ENCODE measurements at regions not wholly inside any gene's neighbourhood (a gene's known extent, or its start where the extent isn't known, plus 50 kb on each side); places are given as distances from the start of the nearest gene placed in this dataset.

- Histone ChIP-seq H3K27me3 (ENCODE audit: control insufficient read depth, insufficient read depth, low read length) (no peaks in the 10 kb centered on the region), H3K27ac (ENCODE audit: low read length) (no peak overlapping the region), H3K9me3 (ENCODE audit: control insufficient read depth, insufficient read depth, low read length) (no peaks in the 10 kb centered on the region), H3K4me1 (ENCODE audit: control insufficient read depth, insufficient read depth, low read length) (no peaks in the 10 kb centered on the region), H3K4me3 (ENCODE audit: low read length) (no peak overlapping the region), H3K36me3 (ENCODE audit: control insufficient read depth, insufficient read depth, low read length) (no peaks in the 10 kb centered on the region)
- WGBS (ENCODE audit: insufficient coverage, insufficient read length), result no CpG with 5 or more reads among the region's 1 CpG
- no peak for DNase-seq (ENCODE audit: low read depth, low spot score)
Measured at GRCh38 chrX:13911586-13911985, 94.7 kb upstream of the GPM6B start.

GRCh38 chrX:13906093-13906492 lies 89.2 kb upstream of the GPM6B start:
- no CpG with 5 or more reads among the region's 1 CpG for WGBS (ENCODE audit: insufficient coverage, insufficient read length)
- Histone ChIP-seq H3K27me3 (ENCODE audit: control insufficient read depth, insufficient read depth, low read length) (no peaks in the 10 kb centered on the region), H3K36me3 (ENCODE audit: control insufficient read depth, insufficient read depth, low read length) (no peaks in the 10 kb centered on the region)

DNA sequence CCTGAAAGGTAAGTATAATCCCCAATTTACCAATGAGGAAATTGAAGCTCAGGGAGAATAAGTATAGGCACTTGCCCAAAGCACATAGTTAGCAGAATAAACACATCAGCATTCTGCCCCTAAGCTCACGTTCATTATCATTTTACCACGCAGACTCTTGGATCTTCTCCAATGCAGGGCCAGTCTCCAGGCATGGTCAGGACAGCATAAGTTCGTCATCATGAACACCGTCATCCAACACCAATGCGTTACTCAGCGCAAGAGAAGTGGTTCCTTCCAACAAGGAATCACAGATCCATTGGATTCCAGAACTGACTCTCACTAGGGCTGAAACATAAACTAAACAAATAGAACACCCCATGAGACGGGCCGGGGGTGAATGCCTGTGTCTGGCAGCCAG lies 86.5 kb upstream of the GPM6B start:
- Histone ChIP-seq H3K27ac (ENCODE audit: low read length) (no peak overlapping the region), H3K36me3 (ENCODE audit: control insufficient read depth, insufficient read depth, low read length) (no peaks in the 10 kb centered on the region), H3K4me3 (ENCODE audit: low read length) (no peak overlapping the region), H3K9me3 (ENCODE audit: control insufficient read depth, insufficient read depth, low read length) (no peaks in the 10 kb centered on the region), H3K27me3 (ENCODE audit: control insufficient read depth, insufficient read depth, low read length) (no peaks in the 10 kb centered on the region), H3K4me1 (ENCODE audit: control insufficient read depth, insufficient read depth, low read length) (no peaks in the 10 kb centered on the region; the same call in 1 of the 2 replicates)
- no peak for DNase-seq (ENCODE audit: low read depth, low spot score)
- no CpG with 5 or more reads among the region's 8 CpGs for WGBS (ENCODE audit: insufficient coverage, insufficient read length)

More at GRCh38 chrX:13906093-13906492, 89.2 kb upstream of the GPM6B start:
- Histone ChIP-seq H3K9me3 (ENCODE audit: control insufficient read depth, insufficient read depth, low read length) (no peaks in the 10 kb centered on the region), H3K4me1 (ENCODE audit: control insufficient read depth, insufficient read depth, low read length) (no peaks in the 10 kb centered on the region; the same call in 1 of the 2 replicates), H3K27ac (ENCODE audit: low read length) (no peak overlapping the region), H3K4me3 (ENCODE audit: low read length) (no peak overlapping the region)
- no peak for DNase-seq (ENCODE audit: low read depth, low spot score)

- Histone ChIP-seq H3K4me1 (ENCODE audit: control insufficient read depth, insufficient read depth, low read length) (no peaks in the 10 kb centered on the region; the same call in 1 of the 2 replicates), H3K27ac (ENCODE audit: low read length) (no peak overlapping the region), H3K9me3 (ENCODE audit: control insufficient read depth, insufficient read depth, low read length) (no peaks in the 10 kb centered on the region), H3K4me3 (ENCODE audit: low read length) (no peak overlapping the region), H3K27me3 (ENCODE audit: control insufficient read depth, insufficient read depth, low read length) (no peaks in the 10 kb centered on the region), H3K36me3 (ENCODE audit: control insufficient read depth, insufficient read depth, low read length) (no peaks in the 10 kb centered on the region)
- DNase-seq (ENCODE audit: low read depth, low spot score), result no peak
- no CpG with 5 or more reads among the region's 3 CpGs for WGBS (ENCODE audit: insufficient coverage, insufficient read length)
Measured at GRCh38 chrX:13902406-13902805, 85.5 kb upstream of the GPM6B start.

- Histone ChIP-seq H3K27ac (ENCODE audit: low read length) (no peak overlapping the region), H3K27me3 (ENCODE audit: control insufficient read depth, insufficient read depth, low read length) (no peaks in the 10 kb centered on the region), H3K36me3 (ENCODE audit: control insufficient read depth, insufficient read depth, low read length) (no peaks in the 10 kb centered on the region), H3K4me3 (ENCODE audit: low read length) (no peak overlapping the region), H3K9me3 (ENCODE audit: control insufficient read depth, insufficient read depth, low read length) (no peaks in the 10 kb centered on the region), H3K4me1 (ENCODE audit: control insufficient read depth, insufficient read depth, low read length) (no peaks in the 10 kb centered on the region; the same call in 1 of the 2 replicates)
- DNase-seq (ENCODE audit: low read depth, low spot score), result no peak
- WGBS (ENCODE audit: insufficient coverage, insufficient read length), result no CpG with 5 or more reads among the region's 2 CpGs
Measured at GRCh38 chrX:13901354-13901753, 84.5 kb upstream of the GPM6B start.

DNA sequence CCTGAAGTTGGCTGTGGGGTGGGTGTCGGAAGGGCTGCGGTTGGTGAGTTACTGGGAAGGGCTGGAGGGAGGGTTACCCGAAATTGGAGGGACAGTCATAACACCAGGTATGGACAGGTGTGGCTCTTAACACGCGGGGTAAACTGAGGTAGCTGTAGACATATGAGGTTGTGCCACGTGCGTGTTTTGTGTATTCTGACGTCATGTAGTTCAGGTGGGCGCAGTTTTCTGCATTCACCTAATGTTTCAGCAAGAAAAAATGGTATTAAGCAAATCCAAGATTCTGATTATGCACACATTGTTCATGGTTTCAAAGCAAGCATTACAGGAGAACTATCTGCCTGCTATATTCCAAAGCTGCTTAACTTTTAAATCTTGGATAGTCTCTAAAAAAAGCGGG lies 83.5 kb upstream of the GPM6B start:
- no CpG with 5 or more reads among the region's 10 CpGs for WGBS (ENCODE audit: insufficient coverage, insufficient read length)
- Histone ChIP-seq H3K27me3 (ENCODE audit: control insufficient read depth, insufficient read depth, low read length) (no peaks in the 10 kb centered on the region), H3K36me3 (ENCODE audit: control insufficient read depth, insufficient read depth, low read length) (no peaks in the 10 kb centered on the region), H3K27ac (ENCODE audit: low read length) (no peak overlapping the region), H3K9me3 (ENCODE audit: control insufficient read depth, insufficient read depth, low read length) (no peaks in the 10 kb centered on the region), H3K4me3 (ENCODE audit: low read length) (no peak overlapping the region), H3K4me1 (ENCODE audit: control insufficient read depth, insufficient read depth, low read length) (no peaks in the 10 kb centered on the region; the same call in 1 of the 2 replicates)
- DNase-seq (ENCODE audit: low read depth, low spot score), result no peak

DNA sequence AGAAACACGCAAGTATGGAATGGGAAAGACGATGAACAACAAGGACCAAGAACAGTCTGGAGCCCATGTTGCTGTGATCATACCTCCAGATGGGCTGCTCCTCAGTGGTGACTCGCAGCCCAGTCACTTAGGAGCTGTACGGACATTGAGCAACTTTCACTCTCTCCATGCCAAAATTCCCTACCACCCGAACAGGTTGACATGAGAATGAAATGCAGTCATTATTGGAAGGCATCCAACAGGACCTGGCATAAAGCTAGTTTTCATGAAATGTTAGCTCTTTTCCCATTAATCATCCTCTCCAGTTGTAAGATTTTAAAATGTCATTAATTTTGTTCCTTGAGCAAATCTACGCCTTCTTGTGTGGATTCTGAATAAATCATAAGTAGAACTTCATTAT lies 82.7 kb upstream of the GPM6B start:
- Histone ChIP-seq H3K4me3 (ENCODE audit: low read length) (no peak overlapping the region), H3K36me3 (ENCODE audit: control insufficient read depth, insufficient read depth, low read length) (no peaks in the 10 kb centered on the region), H3K9me3 (ENCODE audit: control insufficient read depth, insufficient read depth, low read length) (no peaks in the 10 kb centered on the region), H3K4me1 (ENCODE audit: control insufficient read depth, insufficient read depth, low read length) (no peaks in the 10 kb centered on the region; the same call in 1 of the 2 replicates), H3K27me3 (ENCODE audit: control insufficient read depth, insufficient read depth, low read length) (no peaks in the 10 kb centered on the region), H3K27ac (ENCODE audit: low read length) (no peak overlapping the region)
- WGBS (ENCODE audit: insufficient coverage, insufficient read length), result no CpG with 5 or more reads among the region's 6 CpGs
- DNase-seq (ENCODE audit: low read depth, low spot score), result no peak

- H3K9me3 ChIP-seq (ENCODE audit: control insufficient read depth, insufficient read depth, low read length), result no peaks in the 10 kb centered on the region
- no peaks in the 10 kb centered on the region for H3K27me3 ChIP-seq (ENCODE audit: control insufficient read depth, insufficient read depth, low read length)
- H3K4me3 ChIP-seq (ENCODE audit: low read length), result no peak overlapping the region
- no CpG with 5 or more reads among the region's 4 CpGs for WGBS (ENCODE audit: insufficient coverage, insufficient read length)
- peaks cover 2% of the 10 kb centered on the region; the same call in 1 of the 2 replicates for H3K4me1 ChIP-seq (ENCODE audit: control insufficient read depth, insufficient read depth, low read length)
- no peak overlapping the region for H3K27ac ChIP-seq (ENCODE audit: low read length)
- no peaks in the 10 kb centered on the region for H3K36me3 ChIP-seq (ENCODE audit: control insufficient read depth, insufficient read depth, low read length)
- no peak for DNase-seq (ENCODE audit: low read depth, low spot score)
Measured at GRCh38 chrX:13898603-13899002, 81.7 kb upstream of the GPM6B start.

DNA sequence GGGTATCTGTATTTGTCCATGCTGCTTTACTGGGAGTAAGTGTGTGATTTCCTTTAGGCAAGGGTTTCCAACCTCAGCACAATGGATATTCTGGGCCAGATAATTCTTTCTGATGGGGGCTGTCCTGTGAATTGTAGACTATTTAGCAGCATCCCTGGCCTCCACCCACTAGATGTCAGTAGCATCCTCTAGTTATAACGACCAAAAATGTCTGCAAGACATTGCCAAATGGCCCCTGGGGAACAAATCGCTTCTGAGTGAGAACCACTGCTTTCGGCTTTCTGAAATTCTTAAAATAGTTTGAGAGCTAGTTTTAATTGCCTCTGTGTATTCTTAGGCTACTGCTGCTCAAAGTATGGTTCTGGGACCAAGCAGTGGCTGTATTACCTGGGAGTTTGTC lies 81.2 kb upstream of the GPM6B start:
- no CpG with 5 or more reads among the region's 3 CpGs for WGBS (ENCODE audit: insufficient coverage, insufficient read length)
- no peak overlapping the region for H3K27ac ChIP-seq (ENCODE audit: low read length)
- DNase-seq (ENCODE audit: low read depth, low spot score), result no peak

GRCh38 chrX:13897566-13897965 lies 80.7 kb upstream of the GPM6B start:
- WGBS (ENCODE audit: insufficient coverage, insufficient read length), result no CpG with 5 or more reads among the region's 4 CpGs
- DNase-seq (ENCODE audit: low read depth, low spot score), result no peak
- Histone ChIP-seq H3K27ac (ENCODE audit: low read length) (no peak overlapping the region), H3K27me3 (ENCODE audit: control insufficient read depth, insufficient read depth, low read length) (no peaks in the 10 kb centered on the region), H3K36me3 (ENCODE audit: control insufficient read depth, insufficient read depth, low read length) (no peaks in the 10 kb centered on the region), H3K9me3 (ENCODE audit: control insufficient read depth, insufficient read depth, low read length) (no peaks in the 10 kb centered on the region), H3K4me3 (ENCODE audit: low read length) (no peak overlapping the region), H3K4me1 (ENCODE audit: control insufficient read depth, insufficient read depth, low read length) (peaks cover 2% of the 10 kb centered on the region; the same call in 1 of the 2 replicates)

More for the DNA sequence above, 81.2 kb upstream of the GPM6B start:
- H3K27me3 ChIP-seq (ENCODE audit: control insufficient read depth, insufficient read depth, low read length), result no peaks in the 10 kb centered on the region
- no peak overlapping the region for H3K4me3 ChIP-seq (ENCODE audit: low read length)
- peaks cover 2% of the 10 kb centered on the region; the same call in 1 of the 2 replicates for H3K4me1 ChIP-seq (ENCODE audit: control insufficient read depth, insufficient read depth, low read length)
- H3K36me3 ChIP-seq (ENCODE audit: control insufficient read depth, insufficient read depth, low read length), result no peaks in the 10 kb centered on the region
- H3K9me3 ChIP-seq (ENCODE audit: control insufficient read depth, insufficient read depth, low read length), result no peaks in the 10 kb centered on the region

DNA sequence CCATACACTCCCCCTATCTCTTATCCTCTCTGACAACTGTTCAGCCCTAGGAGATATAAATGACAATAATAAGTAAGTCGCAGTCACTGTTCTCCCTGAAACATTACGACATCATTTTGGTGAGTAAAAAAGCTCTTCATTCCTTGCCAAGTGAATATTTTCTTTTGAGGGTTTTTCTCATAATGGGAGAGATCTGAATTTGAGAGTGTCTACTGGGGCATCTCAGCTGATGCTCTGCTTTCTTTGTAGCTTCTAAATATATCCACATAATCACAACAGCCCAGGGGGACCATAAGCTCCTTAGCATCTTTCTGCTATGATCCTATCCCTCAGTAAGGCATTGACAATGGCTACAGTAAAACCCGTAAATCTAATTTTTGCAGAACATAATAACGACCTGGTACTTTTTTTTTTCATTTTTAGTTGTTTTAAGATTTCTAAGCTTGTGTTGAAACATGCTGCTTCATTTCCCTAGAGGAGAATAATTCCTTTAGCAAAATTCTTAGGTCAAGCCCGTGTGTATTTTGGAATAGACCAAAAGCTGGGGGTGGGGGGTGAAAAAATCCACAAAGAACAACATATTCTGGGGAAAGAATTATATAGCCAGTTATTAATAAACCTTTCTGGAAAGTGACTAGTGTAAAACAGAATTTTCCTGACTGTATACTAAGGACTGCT lies 78.1 kb upstream of the GPM6B start:
- H3K27ac ChIP-seq (ENCODE audit: low read length), result no peak overlapping the region
- H3K27me3 ChIP-seq (ENCODE audit: control insufficient read depth, insufficient read depth, low read length), result no peaks in the 10 kb centered on the region
- H3K9me3 ChIP-seq (ENCODE audit: control insufficient read depth, insufficient read depth, low read length), result no peaks in the 10 kb centered on the region
- no peak for DNase-seq (ENCODE audit: low read depth, low spot score)
- no peaks in the 10 kb centered on the region for H3K36me3 ChIP-seq (ENCODE audit: control insufficient read depth, insufficient read depth, low read length)
- H3K4me1 ChIP-seq (ENCODE audit: control insufficient read depth, insufficient read depth, low read length), result peaks cover 4% of the 10 kb centered on the region; the same call in 1 of the 2 replicates
- no CpG with 5 or more reads among the region's 5 CpGs for WGBS (ENCODE audit: insufficient coverage, insufficient read length)
- H3K4me3 ChIP-seq (ENCODE audit: low read length), result no peak overlapping the region
